ENCODE measurements at regions not wholly inside any gene's neighbourhood (a gene's known extent, or its start where the extent isn't known, plus 50 kb on each side); places are given as distances from the start of the nearest gene placed in this dataset.

DNA sequence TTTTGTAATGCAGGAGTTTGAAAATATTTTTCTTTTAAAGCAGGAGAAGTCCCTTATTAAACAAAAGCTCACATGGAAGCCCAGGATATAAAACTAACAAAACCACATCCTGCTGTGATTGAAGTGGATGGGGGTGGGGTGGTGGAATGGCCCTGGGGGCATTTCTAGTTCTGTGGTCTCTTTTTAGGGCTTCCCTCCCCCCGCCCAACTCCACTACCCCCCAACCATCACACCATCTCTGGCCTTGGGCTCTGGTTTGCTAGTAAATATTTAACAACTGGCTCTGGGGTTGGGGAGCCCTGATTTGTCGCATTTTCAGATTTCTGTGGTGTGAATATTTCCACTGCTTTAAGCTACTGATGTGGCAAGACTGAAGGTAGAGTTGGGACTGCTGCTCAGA, 279.6 kb upstream of the PLET1 start:
- TF ChIP-seq SP1 (IDR thresholded peaks at IDR 0.05) (no peak), FOXA2 (IDR thresholded peaks at IDR 0.05) (no peak), GABPA (IDR thresholded peaks at IDR 0.05 in 1 of 2, conservative IDR thresholded peaks at IDR 0.05 in 1 of 2) (no peak), JUND (IDR thresholded peaks at IDR 0.05) (no peak), TAF1 (conservative IDR thresholded peaks at IDR 0.05) (no peak), HNF4G (IDR thresholded peaks at IDR 0.05) (no peak), RAD21 (IDR thresholded peaks at IDR 0.05) (no peak), YY1 (IDR thresholded peaks at IDR 0.05) (no peak), ZBTB33 (IDR thresholded peaks at IDR 0.05) (no peak), EGR1 (IDR thresholded peaks at IDR 0.05; ENCODE audit: low read depth in 2 of 2) (no peak), RXRA (IDR thresholded peaks at IDR 0.05) (no peak)
- TF ChIP-seq, protein P1, sequence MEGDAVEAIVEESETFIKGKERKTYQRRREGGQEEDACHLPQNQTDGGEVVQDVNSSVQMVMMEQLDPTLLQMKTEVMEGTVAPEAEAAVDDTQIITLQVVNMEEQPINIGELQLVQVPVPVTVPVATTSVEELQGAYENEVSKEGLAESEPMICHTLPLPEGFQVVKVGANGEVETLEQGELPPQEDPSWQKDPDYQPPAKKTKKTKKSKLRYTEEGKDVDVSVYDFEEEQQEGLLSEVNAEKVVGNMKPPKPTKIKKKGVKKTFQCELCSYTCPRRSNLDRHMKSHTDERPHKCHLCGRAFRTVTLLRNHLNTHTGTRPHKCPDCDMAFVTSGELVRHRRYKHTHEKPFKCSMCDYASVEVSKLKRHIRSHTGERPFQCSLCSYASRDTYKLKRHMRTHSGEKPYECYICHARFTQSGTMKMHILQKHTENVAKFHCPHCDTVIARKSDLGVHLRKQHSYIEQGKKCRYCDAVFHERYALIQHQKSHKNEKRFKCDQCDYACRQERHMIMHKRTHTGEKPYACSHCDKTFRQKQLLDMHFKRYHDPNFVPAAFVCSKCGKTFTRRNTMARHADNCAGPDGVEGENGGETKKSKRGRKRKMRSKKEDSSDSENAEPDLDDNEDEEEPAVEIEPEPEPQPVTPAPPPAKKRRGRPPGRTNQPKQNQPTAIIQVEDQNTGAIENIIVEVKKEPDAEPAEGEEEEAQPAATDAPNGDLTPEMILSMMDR (IDR thresholded peaks at IDR 0.05; ENCODE audit: low read depth, low read length, missing input control) = no peak
- TF ChIP-seq, protein P2, sequence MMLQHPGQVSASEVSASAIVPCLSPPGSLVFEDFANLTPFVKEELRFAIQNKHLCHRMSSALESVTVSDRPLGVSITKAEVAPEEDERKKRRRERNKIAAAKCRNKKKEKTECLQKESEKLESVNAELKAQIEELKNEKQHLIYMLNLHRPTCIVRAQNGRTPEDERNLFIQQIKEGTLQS (IDR thresholded peaks at IDR 0.05) = no peak
- TF ChIP-seq, protein P3, sequence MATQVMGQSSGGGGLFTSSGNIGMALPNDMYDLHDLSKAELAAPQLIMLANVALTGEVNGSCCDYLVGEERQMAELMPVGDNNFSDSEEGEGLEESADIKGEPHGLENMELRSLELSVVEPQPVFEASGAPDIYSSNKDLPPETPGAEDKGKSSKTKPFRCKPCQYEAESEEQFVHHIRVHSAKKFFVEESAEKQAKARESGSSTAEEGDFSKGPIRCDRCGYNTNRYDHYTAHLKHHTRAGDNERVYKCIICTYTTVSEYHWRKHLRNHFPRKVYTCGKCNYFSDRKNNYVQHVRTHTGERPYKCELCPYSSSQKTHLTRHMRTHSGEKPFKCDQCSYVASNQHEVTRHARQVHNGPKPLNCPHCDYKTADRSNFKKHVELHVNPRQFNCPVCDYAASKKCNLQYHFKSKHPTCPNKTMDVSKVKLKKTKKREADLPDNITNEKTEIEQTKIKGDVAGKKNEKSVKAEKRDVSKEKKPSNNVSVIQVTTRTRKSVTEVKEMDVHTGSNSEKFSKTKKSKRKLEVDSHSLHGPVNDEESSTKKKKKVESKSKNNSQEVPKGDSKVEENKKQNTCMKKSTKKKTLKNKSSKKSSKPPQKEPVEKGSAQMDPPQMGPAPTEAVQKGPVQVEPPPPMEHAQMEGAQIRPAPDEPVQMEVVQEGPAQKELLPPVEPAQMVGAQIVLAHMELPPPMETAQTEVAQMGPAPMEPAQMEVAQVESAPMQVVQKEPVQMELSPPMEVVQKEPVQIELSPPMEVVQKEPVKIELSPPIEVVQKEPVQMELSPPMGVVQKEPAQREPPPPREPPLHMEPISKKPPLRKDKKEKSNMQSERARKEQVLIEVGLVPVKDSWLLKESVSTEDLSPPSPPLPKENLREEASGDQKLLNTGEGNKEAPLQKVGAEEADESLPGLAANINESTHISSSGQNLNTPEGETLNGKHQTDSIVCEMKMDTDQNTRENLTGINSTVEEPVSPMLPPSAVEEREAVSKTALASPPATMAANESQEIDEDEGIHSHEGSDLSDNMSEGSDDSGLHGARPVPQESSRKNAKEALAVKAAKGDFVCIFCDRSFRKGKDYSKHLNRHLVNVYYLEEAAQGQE (IDR thresholded peaks at IDR 0.05) = no peak

Measured in liver (tissue), 3 donors.